T-helper 1 cell (primary cell): ENCODE measurements at regions not wholly inside any gene's neighbourhood (a gene's known extent, or its start where the extent isn't known, plus 50 kb on each side); places are given as distances from the start of the nearest gene placed in this dataset.

Experiments
- DNase-seq, 5 donors: peaks; one replicate each; pipeline ENCODE4 v3.0.0-alpha.2; 2012 to 2020

DNA sequence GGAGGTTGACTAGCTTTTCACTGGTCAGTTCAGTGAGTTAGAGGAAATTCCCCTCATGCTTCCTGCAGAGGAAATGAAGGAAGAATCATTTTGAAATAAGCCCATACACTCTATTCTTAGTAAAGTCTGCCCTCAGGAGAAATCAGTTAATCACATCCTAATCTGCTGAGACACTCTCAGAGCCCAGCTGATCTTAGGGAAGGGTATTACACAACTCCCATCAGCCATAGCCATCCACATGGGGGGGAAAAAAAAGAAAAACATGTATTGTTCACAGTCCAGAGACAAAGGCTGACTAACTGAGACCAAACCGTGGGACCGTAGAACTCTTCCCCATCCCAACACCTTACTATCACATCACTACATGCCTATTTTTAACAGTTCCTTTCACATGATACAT lies 722.3 kb downstream of the CDH8 start:
- no peak for DNase-seq

DNA sequence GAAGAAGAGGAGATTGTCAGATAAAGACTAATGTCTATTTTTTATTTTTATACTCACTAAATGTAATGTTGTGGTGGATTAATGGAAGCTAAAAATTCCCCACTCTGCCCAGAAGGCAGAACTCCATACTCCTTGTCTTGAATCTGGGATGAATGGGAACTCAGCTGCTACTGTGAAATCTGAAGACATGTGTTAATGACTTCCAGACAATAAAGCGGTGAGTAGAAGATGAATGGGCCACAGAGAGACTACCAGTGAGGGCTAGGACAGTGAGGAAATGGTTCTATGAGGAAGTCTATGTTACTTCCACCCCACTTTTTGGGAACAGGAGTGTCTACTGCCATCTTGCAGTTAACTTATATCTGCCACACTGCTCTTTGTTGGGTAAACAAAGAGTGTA lies 726.9 kb downstream of the CDH8 start:
- DNase-seq, result no peak

DNA sequence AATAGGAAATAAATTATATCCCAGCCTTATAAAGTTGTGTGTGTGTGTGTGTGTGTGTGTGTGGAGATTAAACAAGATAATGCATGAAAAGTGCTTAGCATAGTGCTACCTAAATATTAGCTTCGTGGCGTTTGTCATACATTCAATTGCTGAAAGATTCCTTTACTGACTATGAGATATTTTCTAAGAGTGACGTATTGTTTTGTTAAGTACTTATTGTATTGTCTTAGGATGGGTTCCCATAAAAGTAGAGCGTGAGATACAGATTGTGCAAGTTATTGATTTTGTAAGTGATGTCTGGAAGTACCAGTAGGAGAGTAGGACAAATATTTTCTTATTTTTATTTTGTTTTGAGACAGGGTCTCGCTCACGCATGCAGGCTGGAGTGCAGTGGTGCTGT lies 730.0 kb downstream of the CDH8 start:
- DNase-seq, result no peak

DNA sequence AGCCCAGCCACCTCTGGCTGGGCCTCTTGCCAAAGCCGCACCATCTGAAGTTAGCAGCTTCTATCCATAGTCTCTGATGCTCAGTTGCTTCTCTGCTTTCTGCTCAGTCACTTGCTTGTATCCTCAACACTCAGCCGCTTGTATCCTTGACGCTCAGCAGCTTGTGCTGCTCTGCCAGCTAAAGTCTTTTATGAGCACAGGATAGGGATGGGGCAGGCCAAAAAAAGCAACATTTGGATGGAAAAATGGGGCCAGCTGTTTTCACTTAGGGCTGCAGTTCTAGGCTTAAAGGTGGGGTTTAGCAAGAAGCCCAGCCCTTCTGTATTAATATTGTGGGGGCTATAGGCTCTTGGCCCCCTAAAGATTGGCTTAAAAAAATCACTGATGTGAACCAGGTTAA lies 739.4 kb downstream of the CDH8 start:
- no peak for DNase-seq

DNA sequence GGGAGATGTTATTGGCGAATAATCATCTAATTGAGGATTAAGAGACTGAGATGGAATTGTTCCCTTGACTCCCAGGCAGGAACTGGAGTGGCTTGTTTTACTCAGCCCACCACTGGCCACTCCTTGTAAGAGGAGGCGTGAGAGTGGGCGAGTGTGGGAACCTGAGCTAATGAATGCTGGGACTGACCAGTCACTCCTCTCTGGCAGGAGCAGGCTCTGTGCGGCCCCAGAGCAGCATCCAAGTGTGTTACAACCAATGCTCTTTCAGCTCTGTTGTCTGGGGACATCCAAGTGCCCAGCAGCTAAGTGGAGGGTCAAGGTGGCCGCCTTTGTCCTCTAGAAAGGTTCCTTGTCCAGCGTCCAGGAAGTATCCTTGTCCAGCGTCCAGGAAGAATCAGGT lies 739.9 kb downstream of the CDH8 start:
- DNase-seq, result no peak

DNA sequence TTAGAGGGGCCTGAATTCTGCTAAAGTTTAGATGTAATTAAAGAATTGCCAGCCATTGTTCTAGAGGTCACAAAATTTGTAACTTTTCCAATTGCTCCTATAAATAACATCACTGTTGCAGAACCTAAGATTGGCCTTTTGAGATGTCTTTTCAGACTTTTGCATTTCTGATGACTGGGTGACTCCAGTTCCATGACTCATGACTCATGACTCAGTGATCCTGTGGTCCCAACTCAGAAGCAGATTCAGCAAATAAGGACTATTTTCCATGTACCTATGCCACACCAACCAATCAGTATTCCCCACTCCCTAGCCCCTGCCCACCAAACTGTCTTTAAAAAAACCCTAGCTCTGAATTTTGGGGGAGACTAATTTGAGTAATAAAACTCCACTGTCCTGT lies 740.9 kb downstream of the CDH8 start:
- DNase-seq, result no peak

DNA sequence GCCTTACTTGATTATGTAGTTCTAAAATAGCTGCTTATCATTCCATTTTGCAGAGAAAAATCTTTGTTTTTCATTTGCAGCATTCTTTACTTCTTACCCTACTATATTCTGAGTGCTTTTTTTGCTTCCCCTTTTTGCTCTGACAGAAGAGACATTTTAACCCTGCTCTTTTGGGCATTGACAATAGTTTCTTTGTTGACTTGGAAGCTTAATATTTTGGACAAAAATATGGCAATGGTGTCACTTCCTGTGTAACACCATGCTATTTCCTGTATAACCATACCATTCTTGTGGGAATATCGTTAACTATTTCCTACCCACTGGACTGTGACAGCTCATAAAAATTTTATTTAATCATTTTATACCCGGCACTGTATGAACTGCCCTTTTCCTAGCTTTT lies 747.1 kb downstream of the CDH8 start:
- DNase-seq, result no peak

DNA sequence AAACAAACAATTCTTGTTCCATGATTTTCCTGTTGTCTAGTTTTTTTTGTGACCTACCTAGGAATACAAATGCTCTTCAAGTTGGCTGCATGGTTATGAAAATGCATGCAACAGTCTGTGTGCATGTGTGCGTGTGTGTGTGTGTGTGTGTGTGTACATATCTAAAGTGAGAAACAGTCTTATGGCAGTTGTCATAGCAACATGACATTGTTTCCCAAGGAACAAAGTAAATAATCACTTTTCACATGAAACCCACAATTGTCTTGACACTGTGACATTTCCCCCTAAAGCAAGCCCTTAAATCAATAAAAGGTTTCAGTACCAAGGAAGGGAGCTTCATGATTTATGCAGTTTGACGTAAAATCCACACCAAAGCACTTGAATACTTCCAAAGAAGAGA lies 758.4 kb downstream of the CDH8 start:
- DNase-seq, result no peak

DNA sequence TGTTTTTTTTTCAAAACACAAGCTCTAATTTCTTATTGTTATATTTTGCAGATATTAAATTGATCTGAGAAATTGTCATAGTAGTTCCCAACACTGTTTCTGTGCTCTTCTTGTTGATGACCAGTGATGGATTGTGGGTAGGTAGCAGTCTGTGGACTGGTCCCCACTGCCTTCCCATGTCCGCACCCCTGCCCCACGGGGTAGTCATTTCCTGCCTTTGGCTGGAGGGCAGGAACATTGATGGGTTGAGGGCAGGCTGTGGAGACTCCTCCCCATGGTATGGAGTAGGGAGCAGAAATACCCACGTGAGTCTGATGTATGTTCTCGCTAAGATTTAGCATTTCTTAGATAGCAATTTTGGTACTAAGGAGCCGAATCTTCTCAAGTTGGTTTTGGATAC lies 762.0 kb downstream of the CDH8 start:
- no peak for DNase-seq

DNA sequence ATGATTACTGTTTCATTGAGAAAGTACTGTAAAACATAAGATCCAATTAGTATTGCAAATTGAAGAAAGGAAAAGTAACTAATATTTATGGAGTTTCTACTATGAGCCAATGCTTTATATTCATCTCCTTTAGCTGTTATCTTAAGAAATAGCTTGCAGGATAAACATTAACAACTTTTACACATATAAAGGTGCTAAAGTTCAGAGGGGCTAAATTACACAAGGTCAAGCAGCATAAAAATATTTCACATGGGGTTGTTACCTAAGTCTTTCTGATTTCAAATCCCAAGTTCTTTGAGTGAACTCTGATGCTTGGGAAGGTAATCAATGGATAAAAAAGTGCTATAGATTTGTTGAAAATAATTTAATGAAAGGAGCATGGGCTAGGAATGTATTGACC lies 765.5 kb downstream of the CDH8 start:
- no peak for DNase-seq

DNA sequence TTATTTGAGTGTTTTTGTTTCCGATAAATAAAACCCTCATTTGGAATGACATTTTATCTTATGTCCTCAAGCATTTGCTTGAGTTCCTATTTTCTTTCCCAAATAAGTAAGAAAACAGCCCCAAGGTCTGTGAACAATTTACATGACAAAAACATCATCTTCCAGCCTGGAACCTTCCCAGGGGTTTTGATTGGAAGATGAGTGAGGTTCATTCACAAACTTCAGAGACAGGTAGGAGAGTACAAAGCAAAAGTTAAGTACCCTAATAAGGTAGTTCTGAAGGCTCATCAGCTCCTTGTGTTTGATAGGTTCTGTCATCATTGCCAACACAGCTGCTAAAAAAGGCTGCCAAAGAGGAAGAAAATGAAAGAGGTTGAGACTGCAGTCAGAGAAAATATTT lies 772.8 kb downstream of the CDH8 start:
- DNase-seq, result no peak

DNA sequence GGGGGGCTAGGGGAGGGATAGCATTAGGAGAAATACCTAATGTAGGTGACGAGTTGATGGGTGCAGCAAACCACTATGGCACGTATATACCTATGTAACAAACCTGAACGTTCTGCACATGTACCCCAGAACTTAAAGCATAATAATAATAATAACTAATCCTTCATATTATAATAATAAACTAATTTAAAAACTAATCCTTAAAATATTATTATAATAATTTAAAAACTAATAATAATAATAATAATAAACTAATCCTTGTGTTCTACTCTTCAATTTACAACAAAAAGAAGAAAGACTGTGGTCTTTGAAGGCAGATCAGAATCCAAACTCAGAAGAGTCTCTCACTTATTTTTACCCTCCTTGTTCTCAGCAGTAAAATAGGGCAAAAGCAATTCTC lies 774.9 kb downstream of the CDH8 start:
- DNase-seq, result no peak

DNA sequence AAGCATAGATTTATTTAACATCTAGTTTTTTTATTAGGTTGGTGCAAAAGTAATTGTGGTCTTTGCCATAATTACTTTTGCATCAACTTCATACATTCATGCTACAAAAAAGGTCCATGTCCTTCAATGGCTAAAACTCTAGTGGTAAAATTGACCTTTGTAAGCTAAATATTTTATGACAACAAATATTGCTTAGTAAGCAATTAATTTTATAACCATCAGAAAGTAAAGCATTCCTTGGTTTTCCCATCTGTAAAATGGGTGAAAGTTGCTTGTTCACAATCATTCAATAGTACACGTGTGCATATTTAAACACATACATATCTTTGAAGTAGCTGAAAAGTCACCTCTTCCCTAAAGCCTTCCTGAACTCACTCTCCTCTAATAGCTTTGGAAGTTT lies 789.6 kb downstream of the CDH8 start:
- no peak for DNase-seq

DNA sequence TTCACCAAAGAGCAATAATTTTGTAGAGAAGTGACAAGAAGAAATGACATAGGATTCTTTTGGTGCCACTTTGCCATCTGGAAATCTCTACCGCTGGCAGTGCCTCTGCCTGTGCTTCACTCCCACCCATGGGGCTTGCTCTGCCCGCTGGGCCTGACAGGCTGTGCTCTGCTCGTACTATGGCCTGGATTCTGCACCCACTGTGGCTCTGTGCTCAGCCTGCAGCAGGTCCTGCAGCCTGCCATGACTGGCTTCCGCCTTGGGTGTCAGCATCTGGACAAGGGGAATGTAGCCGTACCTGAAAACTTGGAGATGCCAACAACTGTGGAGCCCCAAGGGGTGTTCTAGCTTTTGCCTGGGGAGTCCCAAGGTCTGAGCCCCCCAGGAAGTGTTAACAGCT lies 792.3 kb downstream of the CDH8 start:
- DNase-seq, result no peak

DNA sequence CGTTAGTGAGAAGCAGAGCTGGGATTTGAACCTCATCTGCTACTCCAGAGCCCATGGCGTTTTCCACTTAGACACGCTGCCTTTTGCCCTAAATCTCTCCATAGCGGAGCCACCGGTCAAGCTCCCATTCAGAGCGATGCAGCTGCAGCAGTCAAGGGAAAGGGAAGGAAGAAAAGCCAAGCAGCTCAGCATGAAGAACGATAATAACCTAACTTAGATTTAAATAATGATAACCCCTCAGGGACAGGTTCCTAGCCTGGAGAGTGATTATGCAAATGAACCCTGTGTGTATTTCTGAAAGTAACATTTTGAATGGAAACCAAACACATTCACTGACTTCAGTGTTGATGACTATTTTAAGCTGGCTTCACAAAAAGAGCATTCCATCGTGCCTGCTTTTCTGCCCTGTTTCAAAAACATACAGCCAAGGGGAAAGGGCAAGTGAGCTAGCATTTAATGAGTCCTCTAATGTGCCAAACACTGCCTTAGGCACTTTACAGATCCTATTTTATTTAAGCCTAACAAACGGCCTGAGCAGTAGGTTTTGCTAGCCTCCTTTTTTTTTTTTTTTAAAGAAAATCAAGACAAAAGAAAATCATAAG lies 798.3 kb downstream of the CDH8 start:
- DNase-seq, result no peak

DNA sequence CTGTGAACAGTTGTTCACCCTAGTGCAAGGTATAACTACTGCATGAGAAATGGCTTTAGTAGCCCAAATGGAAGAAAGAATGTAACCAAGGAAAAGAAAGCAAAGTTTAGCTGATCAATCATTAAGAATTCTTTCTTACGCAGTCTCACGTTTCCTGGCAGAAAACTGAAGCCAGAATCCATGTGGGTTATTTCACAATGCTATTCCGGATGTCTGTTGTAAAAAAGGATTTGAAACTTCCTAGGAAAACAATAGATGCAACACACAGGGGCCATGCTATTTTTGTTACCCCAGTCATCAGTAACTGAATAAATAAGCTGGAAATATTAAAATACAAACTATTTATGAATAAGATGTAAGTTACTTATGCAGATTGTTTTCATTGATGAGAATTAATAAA lies 802.5 kb downstream of the CDH8 start:
- DNase-seq, result no peak

DNA sequence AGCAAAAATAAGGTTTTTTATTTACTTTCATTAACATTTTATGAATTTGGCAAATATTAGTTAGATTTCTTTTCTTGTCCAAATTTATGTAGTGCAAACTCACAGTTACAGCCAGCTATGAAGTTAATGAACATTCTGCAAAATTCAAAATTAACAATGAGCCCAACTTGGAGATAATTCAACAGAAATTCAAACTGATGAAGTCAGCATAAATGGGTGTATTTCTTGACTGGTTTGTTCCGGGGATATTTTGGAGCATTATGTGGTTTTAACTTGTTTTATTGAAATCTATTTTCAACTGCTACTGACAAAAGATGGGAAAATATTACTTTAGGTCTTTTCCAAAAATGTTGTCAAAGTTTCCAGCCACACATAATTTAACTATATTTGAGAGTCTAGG lies 807.9 kb downstream of the CDH8 start:
- DNase-seq, result no peak

DNA sequence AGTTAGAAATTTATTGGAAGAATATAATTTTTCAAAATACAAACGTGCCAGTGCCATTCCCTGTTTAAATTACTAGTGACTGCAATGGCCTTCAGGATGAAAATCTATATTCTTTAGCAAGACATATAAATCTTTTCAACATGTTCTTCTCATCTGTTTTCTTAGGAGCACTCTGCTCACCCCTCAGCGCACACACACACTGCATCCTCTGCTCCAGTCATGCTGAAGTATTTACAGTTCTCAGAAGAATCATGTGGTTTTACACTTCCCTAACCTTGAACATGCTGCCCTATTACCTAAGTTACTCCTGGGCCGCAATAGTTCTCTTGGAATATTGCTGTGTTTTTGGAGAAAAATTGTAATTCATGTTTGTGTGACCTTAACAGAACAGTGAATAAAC lies 820.6 kb downstream of the CDH8 start:
- DNase-seq, result no peak

DNA sequence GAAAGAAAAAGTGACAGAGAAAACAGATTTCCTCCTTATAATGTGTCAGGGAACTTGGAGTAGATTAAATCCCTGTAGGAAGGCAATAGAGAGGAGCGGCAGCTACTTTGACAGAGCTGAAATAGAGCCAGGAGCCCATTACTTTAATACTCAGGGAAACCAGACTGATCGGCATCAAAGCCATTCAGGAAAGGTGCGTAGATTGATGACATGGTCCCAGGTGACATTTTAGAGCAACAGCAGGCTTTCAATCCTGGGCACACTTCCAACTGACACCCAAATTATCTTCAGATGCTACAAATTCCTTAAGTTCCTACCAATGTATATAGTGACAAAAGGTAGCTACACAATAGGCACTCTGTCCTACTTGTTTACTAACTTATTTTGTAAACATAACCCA lies 821.5 kb downstream of the CDH8 start:
- no peak for DNase-seq

DNA sequence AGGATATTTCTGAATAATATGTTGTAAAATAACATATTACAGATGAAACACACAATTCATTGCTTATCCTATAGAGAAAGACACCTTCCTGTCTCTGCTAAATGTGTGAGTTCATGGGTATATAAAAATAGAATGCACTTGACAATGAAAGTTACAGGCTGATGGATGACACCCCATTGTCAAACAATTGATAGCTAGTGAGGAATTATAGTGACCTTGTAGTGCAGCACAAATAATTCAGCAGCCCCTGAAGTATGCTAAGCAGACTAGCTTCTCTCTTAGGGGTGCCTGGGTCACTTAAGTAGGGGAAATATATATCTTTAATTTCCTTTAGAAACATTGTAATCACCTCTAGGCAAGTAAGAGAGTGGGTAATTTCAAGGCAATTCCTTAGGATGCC lies 826.2 kb downstream of the CDH8 start:
- DNase-seq, result no peak

DNA sequence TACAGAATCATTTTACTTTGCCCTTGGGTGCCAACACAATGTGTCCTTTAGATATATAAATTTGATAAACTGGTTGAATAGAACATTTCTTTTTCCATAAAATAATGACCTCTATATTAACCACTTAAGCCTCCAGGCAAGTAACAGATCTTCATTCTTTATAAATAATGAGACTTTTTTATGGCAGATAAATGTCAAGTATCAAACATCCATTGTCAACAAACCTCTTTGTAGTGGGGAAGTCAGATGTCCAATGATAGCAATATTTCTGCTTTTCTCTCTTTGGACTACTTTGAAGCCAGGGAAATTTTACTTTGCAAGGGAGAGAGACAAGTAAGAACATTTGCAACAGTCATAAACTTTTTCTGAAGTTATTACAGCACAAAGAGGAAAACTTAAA lies 841.2 kb downstream of the CDH8 start:
- DNase-seq, result no peak

DNA sequence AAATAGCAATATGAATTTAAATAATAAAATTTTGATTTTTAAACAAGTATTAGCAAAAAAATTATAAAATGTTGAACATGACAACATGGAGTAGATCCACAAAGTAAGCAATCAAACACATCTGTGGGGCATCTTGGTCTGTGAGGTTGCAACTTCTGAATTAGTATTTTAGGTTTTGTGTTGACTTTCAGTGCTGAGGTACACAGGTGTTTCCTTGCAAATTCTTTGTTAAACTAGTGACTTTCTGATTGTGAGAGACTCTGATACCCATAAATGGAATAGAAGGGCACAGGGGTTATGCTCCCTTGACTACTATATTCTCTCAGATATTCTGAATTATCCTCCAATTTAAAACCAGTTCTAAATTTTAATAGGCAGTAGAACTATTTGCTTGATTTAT lies 841.7 kb downstream of the CDH8 start:
- no peak for DNase-seq

DNA sequence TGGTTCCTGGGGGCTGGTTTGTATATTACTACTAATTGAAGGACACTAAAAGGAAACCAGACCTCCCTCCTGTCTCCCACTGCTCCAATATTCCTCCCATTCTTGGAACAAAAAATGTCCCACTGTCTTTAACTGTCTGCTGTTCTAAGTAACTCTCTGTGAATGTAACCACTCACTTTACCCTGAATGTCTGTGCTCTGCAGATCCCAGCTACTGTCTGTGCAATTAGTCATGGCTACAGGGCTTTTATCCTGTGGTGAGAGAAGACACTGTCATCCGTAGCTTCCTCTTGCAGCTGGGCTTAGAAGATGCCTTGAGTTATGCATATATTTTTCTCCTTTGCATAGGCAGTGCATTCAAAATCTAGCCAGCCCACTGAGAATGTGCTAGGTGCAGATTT lies 853.8 kb downstream of the CDH8 start:
- DNase-seq, result no peak

DNA sequence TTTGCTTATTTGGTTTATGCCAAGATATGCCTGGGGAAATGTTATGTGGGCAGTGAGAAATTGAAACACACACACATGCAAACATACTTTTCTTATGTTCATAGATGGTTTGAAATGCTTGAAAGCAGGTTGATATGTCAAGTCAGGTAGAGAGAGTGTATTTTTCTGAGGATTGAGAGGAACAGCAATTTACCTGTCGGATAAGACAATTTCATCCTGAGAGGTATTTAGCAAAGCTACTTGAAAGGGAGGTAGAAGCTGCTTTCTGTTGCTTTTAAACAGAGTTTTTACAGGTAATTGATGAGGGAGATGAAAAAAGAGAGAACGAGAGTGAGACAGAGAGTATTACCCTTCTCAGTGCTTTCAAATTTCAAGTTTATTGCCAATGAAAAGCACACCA lies 854.3 kb downstream of the CDH8 start:
- no peak for DNase-seq

DNA sequence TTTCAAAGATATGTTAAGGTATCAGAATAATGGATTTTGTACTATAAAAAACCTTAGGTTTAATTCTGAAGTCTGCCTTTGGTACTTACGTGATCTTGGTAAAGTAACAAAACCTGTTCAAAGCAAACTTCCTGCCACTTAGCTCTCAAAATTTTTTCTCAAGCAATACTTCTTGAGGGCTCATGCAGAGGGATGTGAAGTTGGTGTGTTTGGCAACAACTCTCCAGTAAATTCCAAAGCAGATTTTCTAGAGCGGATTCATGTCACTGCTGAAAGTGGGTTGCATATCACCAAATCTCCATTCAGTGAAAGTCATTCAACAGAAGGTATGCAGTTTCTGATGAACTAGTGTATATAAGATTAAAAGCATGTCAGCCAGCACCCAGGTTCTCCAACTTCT lies 856.7 kb downstream of the CDH8 start:
- no peak for DNase-seq

DNA sequence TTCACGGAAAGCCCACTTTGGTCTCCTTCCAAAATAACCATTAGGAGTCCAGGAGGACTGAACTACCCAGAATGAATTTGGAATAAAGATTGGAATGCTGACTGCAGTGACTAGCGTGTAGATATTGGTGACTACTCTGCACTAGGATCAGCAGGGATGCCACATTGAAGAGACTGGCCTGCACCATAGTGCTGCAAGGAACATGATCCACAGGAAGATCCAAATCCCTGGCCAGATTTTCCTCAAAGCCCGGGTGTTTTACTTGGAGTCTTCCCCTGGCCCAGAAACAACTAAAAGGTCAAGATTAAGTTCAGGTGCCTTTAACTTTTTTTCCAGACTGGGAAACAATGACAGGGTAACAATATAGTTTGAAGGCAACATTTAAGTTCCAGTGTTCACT lies 870.4 kb downstream of the CDH8 start:
- no peak for DNase-seq
